ENCODE measurements at regions not wholly inside any gene's neighbourhood (a gene's known extent, or its start where the extent isn't known, plus 50 kb on each side); places are given as distances from the start of the nearest gene placed in this dataset.

- peaks cover 2 to 6% of the 10 kb centered on the region in 2 donors for H3K36me3 Mint-ChIP-seq (ENCODE audit: insufficient read depth in 2 of 2)
- DNase-seq = no peak
- no peak overlapping the region for H3K4me3 Mint-ChIP-seq
- no peak overlapping the region for H3K27ac Mint-ChIP-seq
- no peak for ATAC-seq (replicated peaks in 1 of 2)
- H3K27me3 Mint-ChIP-seq (ENCODE audit: low read depth) = no peaks in the 10 kb centered on the region
- peaks cover 18 to 23% of the 10 kb centered on the region in 2 donors for H3K9me3 Mint-ChIP-seq
- no peaks in the 10 kb centered on the region for H3K4me1 Mint-ChIP-seq (ENCODE audit: low read depth)
Observed at GRCh38 chr3:82274897-82275296, 513.5 kb upstream of the GBE1 start.

GRCh38 chr3:82265747-82266146 lies 504.3 kb upstream of the GBE1 start:
- peaks cover 0 to under 1% of the 10 kb centered on the region in 2 donors for H3K36me3 Mint-ChIP-seq (ENCODE audit: insufficient read depth in 2 of 2)
- DNase-seq (no peak), ATAC-seq (replicated peaks in 1 of 2) (no peak)
- H3K27me3 Mint-ChIP-seq (ENCODE audit: low read depth) = no peaks in the 10 kb centered on the region
- no peaks in the 10 kb centered on the region for H3K4me1 Mint-ChIP-seq (ENCODE audit: low read depth)
- H3K4me3 Mint-ChIP-seq = no peak overlapping the region
- no peak overlapping the region for H3K27ac Mint-ChIP-seq
- peaks cover 6 to 17% of the 10 kb centered on the region in 2 donors for H3K9me3 Mint-ChIP-seq

GRCh38 chr3:82262193-82262592 lies 500.7 kb upstream of the GBE1 start:
- ATAC-seq (replicated peaks in 1 of 2) = no peak
- peaks cover 3 to 4% of the 10 kb centered on the region in 2 donors for H3K9me3 Mint-ChIP-seq
- DNase-seq = no peak
- H3K27me3 Mint-ChIP-seq (ENCODE audit: low read depth) = no peaks in the 10 kb centered on the region
- no peaks in the 10 kb centered on the region for H3K4me1 Mint-ChIP-seq (ENCODE audit: low read depth)
- no peaks in the 10 kb centered on the region for H3K36me3 Mint-ChIP-seq (ENCODE audit: insufficient read depth in 2 of 2)
- H3K27ac Mint-ChIP-seq = no peak overlapping the region
- H3K4me3 Mint-ChIP-seq = no peak overlapping the region

- Mint-ChIP-seq H3K4me1 (ENCODE audit: low read depth) (no peaks in the 10 kb centered on the region), H3K27ac (no peak overlapping the region), H3K27me3 (ENCODE audit: low read depth) (no peaks in the 10 kb centered on the region), H3K4me3 (no peak overlapping the region), H3K36me3 (ENCODE audit: insufficient read depth in 2 of 2) (no peaks in the 10 kb centered on the region), H3K9me3 (peaks cover 3 to 4% of the 10 kb centered on the region in 2 donors)
- ATAC-seq (replicated peaks in 1 of 2) = no peak
- DNase-seq = no peak
Observed at GRCh38 chr3:82261637-82262036, 500.2 kb upstream of the GBE1 start.

DNA sequence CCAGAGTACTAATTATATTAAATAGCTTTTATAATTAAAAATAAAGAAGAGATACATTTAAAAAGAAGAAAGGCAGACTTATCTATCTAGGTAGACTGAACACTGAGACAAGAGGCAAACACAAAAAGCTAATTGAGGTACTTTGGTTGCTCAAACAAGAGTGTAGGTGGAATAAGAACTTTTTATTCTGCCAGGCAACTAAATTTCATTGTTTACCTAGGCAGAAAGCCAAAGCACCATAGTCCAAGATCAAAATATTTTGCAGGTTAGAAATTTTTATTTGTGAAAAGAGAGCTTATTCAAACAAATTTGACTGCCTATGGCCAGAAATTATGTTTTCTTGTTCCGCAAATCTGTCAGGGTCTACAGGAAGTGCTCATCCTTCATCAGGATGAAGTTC lies 499.6 kb upstream of the GBE1 start:
- H3K4me1 Mint-ChIP-seq (ENCODE audit: low read depth) = no peaks in the 10 kb centered on the region
- DNase-seq = no peak

GRCh38 chr3:82259994-82260393 lies 498.5 kb upstream of the GBE1 start:
- no peaks in the 10 kb centered on the region for H3K27me3 Mint-ChIP-seq (ENCODE audit: low read depth)
- no peaks in the 10 kb centered on the region for H3K36me3 Mint-ChIP-seq (ENCODE audit: insufficient read depth in 2 of 2)
- H3K4me1 Mint-ChIP-seq (ENCODE audit: low read depth) = no peaks in the 10 kb centered on the region
- H3K4me3 Mint-ChIP-seq = no peak overlapping the region
- H3K9me3 Mint-ChIP-seq = peaks cover 3 to 4% of the 10 kb centered on the region in 2 donors
- DNase-seq = no peak
- no peak overlapping the region for H3K27ac Mint-ChIP-seq
- no peak for ATAC-seq (replicated peaks in 1 of 2)

More for the DNA sequence above, 499.6 kb upstream of the GBE1 start:
- ATAC-seq (replicated peaks in 1 of 2) = no peak
- H3K4me3 Mint-ChIP-seq = no peak overlapping the region
- peaks cover 3 to 4% of the 10 kb centered on the region in 2 donors for H3K9me3 Mint-ChIP-seq
- H3K27me3 Mint-ChIP-seq (ENCODE audit: low read depth) = no peaks in the 10 kb centered on the region
- H3K27ac Mint-ChIP-seq = no peak overlapping the region
- H3K36me3 Mint-ChIP-seq (ENCODE audit: insufficient read depth in 2 of 2) = no peaks in the 10 kb centered on the region

DNA sequence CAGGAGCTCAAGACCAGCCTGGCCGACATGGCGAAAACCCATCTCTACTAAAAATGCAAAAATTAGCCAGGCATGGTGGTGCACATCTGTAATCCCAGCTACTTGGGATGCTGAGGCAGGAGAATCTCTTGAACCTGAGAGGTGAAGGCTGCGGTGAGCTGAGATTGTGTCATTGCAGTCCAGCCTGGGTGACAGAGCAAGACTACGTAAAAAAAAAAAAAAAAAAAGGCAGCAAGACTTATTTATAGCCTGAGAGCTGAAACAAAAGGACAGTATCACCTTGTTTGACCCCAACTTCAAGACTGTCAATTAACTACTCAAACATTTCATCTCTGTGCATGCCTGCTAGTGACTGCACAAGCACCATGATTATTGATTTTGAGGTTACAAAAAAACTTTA lies 478.9 kb upstream of the GBE1 start:
- Mint-ChIP-seq H3K36me3 (ENCODE audit: insufficient read depth in 2 of 2) (no peaks in the 10 kb centered on the region), H3K27me3 (ENCODE audit: low read depth) (no peaks in the 10 kb centered on the region), H3K9me3 (peaks cover 0 to 4% of the 10 kb centered on the region in 2 donors), H3K27ac (no peak overlapping the region), H3K4me3 (no peak overlapping the region), H3K4me1 (ENCODE audit: low read depth) (no peaks in the 10 kb centered on the region)
- DNase-seq (no peak), ATAC-seq (replicated peaks in 1 of 2) (no peak)

DNA sequence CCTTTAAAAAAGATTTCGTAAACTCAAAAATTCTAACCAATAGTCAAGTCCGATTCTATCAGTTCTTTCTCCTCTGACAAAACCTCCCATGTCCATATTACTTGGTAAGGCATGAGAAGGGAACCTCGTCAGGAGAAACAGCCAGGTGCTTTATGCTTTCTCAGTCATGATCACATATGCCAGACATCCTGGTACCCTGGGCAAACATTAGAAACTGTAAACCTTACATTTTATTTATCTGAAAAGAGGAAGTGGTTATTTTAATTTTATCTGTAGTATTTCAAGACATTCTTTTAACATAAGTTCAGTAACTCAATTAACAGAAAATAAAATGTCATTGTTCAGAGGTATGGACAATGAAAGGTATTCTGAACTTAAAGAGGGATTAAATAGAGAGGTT lies 474.8 kb upstream of the GBE1 start:
- H3K9me3 Mint-ChIP-seq = peaks cover 1 to 2% of the 10 kb centered on the region in 2 donors
- no peaks in the 10 kb centered on the region for H3K27me3 Mint-ChIP-seq (ENCODE audit: low read depth)
- H3K4me1 Mint-ChIP-seq (ENCODE audit: low read depth) = no peaks in the 10 kb centered on the region
- no peaks in the 10 kb centered on the region for H3K36me3 Mint-ChIP-seq (ENCODE audit: insufficient read depth in 2 of 2)
- H3K4me3 Mint-ChIP-seq = no peak overlapping the region
- no peak overlapping the region for H3K27ac Mint-ChIP-seq
- no peak for ATAC-seq (replicated peaks in 1 of 2)
- DNase-seq = no peak

DNA sequence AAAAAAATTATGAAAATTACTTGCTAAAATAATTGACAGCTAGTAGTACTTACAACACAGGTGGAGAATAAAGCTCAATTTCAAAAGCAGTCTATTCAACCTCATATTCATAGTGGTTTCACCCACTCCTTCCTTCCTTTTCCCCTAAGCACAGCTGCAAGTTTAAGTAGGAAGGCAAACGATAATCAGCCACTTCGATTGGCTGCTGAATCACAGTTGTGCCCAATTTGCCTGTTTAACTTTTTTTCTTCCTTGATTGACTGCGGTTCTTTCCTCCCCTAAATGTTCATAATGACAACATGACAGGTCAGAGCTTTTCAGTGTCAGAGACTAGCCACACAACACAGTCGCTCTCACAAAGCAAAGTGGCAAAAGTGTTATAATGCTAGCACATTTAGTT lies 468.0 kb upstream of the GBE1 start:
- peak; percentile 53 to 74 for ATAC-seq (replicated peaks in 1 of 2)
- peak overlapping the region; percentile 25 to 73 for H3K4me3 Mint-ChIP-seq
- H3K27me3 Mint-ChIP-seq (ENCODE audit: low read depth) = no peaks in the 10 kb centered on the region
- no peak for DNase-seq
- no peaks in the 10 kb centered on the region for H3K36me3 Mint-ChIP-seq (ENCODE audit: insufficient read depth in 2 of 2)
- no peak overlapping the region for H3K27ac Mint-ChIP-seq
- peaks cover 1 to 3% of the 10 kb centered on the region in 2 donors for H3K9me3 Mint-ChIP-seq
- peaks cover 13% of the 10 kb centered on the region for H3K4me1 Mint-ChIP-seq (ENCODE audit: low read depth)

- Mint-ChIP-seq H3K4me3 (no peak overlapping the region), H3K36me3 (ENCODE audit: insufficient read depth in 2 of 2) (no peaks in the 10 kb centered on the region), H3K27ac (no peak overlapping the region), H3K4me1 (ENCODE audit: low read depth) (peaks cover 7% of the 10 kb centered on the region), H3K9me3 (peaks cover 2 to 3% of the 10 kb centered on the region in 2 donors), H3K27me3 (ENCODE audit: low read depth) (no peaks in the 10 kb centered on the region)
- ATAC-seq (replicated peaks in 1 of 2) (no peak), DNase-seq (no peak)
Observed at GRCh38 chr3:82224661-82225060, 463.2 kb upstream of the GBE1 start.

DNA sequence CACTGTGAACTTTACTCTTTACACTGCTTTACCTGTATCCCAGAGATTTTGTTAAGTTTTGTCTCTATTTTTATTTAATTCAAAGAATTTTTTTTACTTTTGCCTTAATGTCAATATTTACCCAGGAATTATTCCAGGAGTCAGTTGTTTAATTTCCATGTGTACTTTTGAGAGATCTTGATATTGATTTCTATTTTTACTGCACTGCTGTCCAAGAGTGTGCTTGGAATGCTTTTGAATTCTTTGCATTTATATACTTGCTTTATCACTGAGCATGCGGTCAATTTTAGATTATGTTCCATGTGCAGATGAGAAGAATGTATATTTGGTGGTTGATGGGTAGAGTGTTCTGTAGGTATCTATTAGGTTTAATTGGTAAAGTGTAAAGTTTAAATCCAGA lies 461.0 kb upstream of the GBE1 start:
- Mint-ChIP-seq H3K27ac (no peak overlapping the region), H3K9me3 (peaks cover 2% of the 10 kb centered on the region in 2 donors), H3K4me3 (no peak overlapping the region), H3K4me1 (ENCODE audit: low read depth) (no peaks in the 10 kb centered on the region), H3K27me3 (ENCODE audit: low read depth) (no peaks in the 10 kb centered on the region), H3K36me3 (ENCODE audit: insufficient read depth in 2 of 2) (no peaks in the 10 kb centered on the region)
- no peak for DNase-seq
- ATAC-seq (replicated peaks in 1 of 2) = no peak

GRCh38 chr3:82217571-82217970 lies 456.1 kb upstream of the GBE1 start:
- no peak for ATAC-seq (replicated peaks in 1 of 2)
- Mint-ChIP-seq H3K36me3 (ENCODE audit: insufficient read depth in 2 of 2) (no peaks in the 10 kb centered on the region), H3K27ac (no peak overlapping the region), H3K4me1 (ENCODE audit: low read depth) (no peaks in the 10 kb centered on the region), H3K4me3 (no peak overlapping the region), H3K27me3 (ENCODE audit: low read depth) (no peaks in the 10 kb centered on the region), H3K9me3 (peaks cover 1 to 2% of the 10 kb centered on the region in 2 donors)
- no peak for DNase-seq

DNA sequence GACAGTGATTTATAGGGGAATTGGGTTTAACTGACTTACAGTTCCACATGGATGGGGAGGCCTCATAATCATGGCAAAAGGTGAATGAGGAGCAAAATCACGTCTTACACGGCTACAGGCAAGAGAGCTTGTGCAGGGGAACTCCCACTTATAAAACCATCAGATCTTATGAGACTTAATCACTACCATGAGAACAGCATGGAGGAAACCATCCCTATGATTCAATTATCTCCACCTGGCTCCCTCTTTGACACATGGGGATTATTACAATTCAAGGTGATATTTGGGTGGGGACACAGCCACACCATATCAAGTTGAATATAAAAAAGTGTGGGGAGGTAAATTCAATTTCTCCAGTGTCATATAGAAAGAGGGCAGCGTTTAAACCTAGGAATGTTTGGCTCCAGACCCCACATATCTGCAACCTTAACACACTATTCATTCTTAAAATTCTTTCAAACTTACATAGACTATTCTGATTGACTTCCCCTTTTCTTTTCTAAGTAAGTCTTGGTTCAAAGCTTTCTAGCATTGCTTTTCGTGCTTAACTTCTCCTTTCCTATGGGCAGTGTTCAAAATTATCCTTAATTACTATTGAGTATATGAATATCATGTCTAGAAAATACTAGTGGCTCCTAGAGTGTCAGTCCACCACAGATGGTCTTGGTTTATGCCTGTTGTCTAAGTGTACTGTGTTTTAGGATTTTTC lies 446.7 kb upstream of the GBE1 start:
- Mint-ChIP-seq H3K27ac (no peak overlapping the region), H3K4me1 (ENCODE audit: low read depth) (no peaks in the 10 kb centered on the region), H3K9me3 (peaks cover 4 to 5% of the 10 kb centered on the region in 2 donors), H3K36me3 (ENCODE audit: insufficient read depth in 2 of 2) (no peaks in the 10 kb centered on the region), H3K27me3 (ENCODE audit: low read depth) (no peaks in the 10 kb centered on the region), H3K4me3 (no peak overlapping the region)
- ATAC-seq (replicated peaks in 1 of 2) = no peak
- DNase-seq = no peak

DNA sequence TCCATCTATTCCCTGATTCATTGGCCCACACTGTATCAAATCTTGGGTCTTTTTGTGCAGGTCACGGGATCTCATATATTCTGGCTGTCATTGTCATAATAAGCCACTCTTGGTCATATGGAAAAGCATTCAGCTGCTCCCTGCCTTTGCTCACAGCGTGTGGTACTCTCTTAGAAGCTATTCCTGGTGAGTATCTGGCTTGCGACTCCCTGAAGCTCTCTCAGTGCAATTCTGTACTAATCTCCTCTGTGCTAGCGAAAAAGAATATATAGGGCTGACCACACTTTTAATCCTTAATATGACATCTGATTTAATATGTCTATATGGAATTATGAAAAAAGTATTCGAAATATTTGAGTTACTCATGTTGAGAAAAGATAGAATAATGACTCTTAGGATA lies 440.8 kb upstream of the GBE1 start:
- ATAC-seq (replicated peaks in 1 of 2) (no peak), DNase-seq (no peak)
- H3K27ac Mint-ChIP-seq = no peak overlapping the region
- no peak overlapping the region for H3K4me3 Mint-ChIP-seq
- no peaks in the 10 kb centered on the region for H3K27me3 Mint-ChIP-seq (ENCODE audit: low read depth)
- H3K9me3 Mint-ChIP-seq = peaks cover 2 to 5% of the 10 kb centered on the region in 2 donors
- no peaks in the 10 kb centered on the region for H3K4me1 Mint-ChIP-seq (ENCODE audit: low read depth)
- H3K36me3 Mint-ChIP-seq (ENCODE audit: insufficient read depth in 2 of 2) = no peaks in the 10 kb centered on the region

Measured in activated T-cell treated with anti-CD3 and anti-CD28 coated beads, Interleukin-2, amount 50 U/mL, for 72 hours (primary cell).